ENCODE measurements at regions not wholly inside any gene's neighbourhood (a gene's known extent, or its start where the extent isn't known, plus 50 kb on each side); places are given as distances from the start of the nearest gene placed in this dataset.

- H3K9me2 ChIP-seq (replicated peaks; ENCODE audit: insufficient read depth, low read length): no peaks in the 10 kb centered on the region
Observed at GRCh38 chr11:64451856-64452255, 92.9 kb downstream of the RPS6KA4 start.

GRCh38 chr11:64453466-64453865 lies 94.5 kb downstream of the RPS6KA4 start:
- Histone ChIP-seq H3K4me1 (ENCODE audit: low read length) (peaks cover 22% of the 10 kb centered on the region), H3K27me3 (ENCODE audit: low read length) (no peaks in the 10 kb centered on the region), H3K9ac (ENCODE audit: low read length) (no peak overlapping the region), H3K4me2 (ENCODE audit: low read depth, low read length, poor library complexity, severe bottlenecking) (no peak overlapping the region), H3K79me2 (ENCODE audit: low read length) (no peaks in the 10 kb centered on the region), H3K9me2 (replicated peaks; ENCODE audit: insufficient read depth, low read length) (no peaks in the 10 kb centered on the region), H3K36me3 (ENCODE audit: insufficient read depth, low read length) (no peaks in the 10 kb centered on the region), H3K9me3 (ENCODE audit: low read length) (no peaks in the 10 kb centered on the region), H3K27ac (ENCODE audit: low read length) (no peak overlapping the region), H3K4me3 (ENCODE audit: low read length) (no peak overlapping the region), H2AFZ (ENCODE audit: low read length) (no peak overlapping the region), H4K20me1 (ENCODE audit: insufficient read depth, low read depth, low read length) (peaks cover 3% of the 10 kb centered on the region; the same call in 1 of the 2 replicates)
- no peak for DNase-seq

More at GRCh38 chr11:64451856-64452255, 92.9 kb downstream of the RPS6KA4 start:
- Histone ChIP-seq H3K36me3 (ENCODE audit: insufficient read depth, low read length) (no peaks in the 10 kb centered on the region), H3K9me3 (ENCODE audit: low read length) (no peaks in the 10 kb centered on the region), H3K4me2 (ENCODE audit: low read depth, low read length, poor library complexity, severe bottlenecking) (no peak overlapping the region), H4K20me1 (ENCODE audit: insufficient read depth, low read depth, low read length) (no peaks in the 10 kb centered on the region), H3K9ac (ENCODE audit: low read length) (no peak overlapping the region), H3K4me1 (ENCODE audit: low read length) (peaks cover 30% of the 10 kb centered on the region), H3K27ac (ENCODE audit: low read length) (no peak overlapping the region), H2AFZ (ENCODE audit: low read length) (no peak overlapping the region), H3K79me2 (ENCODE audit: low read length) (no peaks in the 10 kb centered on the region), H3K27me3 (ENCODE audit: low read length) (no peaks in the 10 kb centered on the region), H3K4me3 (ENCODE audit: low read length) (no peak overlapping the region)
- DNase-seq: no peak

- no peak for DNase-seq
- Histone ChIP-seq H2AFZ (ENCODE audit: low read length) (no peak overlapping the region), H3K4me1 (ENCODE audit: low read length) (peaks cover 6% of the 10 kb centered on the region)
Observed at GRCh38 chr11:64455456-64456261, 96.7 kb downstream of the RPS6KA4 start.

GRCh38 chr11:64456509-64457320 lies 97.8 kb downstream of the RPS6KA4 start:
- H3K4me3 ChIP-seq (ENCODE audit: low read length): no peak overlapping the region
- H3K36me3 ChIP-seq (ENCODE audit: insufficient read depth, low read length): no peaks in the 10 kb centered on the region
- H3K79me2 ChIP-seq (ENCODE audit: low read length): no peaks in the 10 kb centered on the region
- no peaks in the 10 kb centered on the region for H3K9me2 ChIP-seq (replicated peaks; ENCODE audit: insufficient read depth, low read length)
- H3K9ac ChIP-seq (ENCODE audit: low read length): no peak overlapping the region
- no peaks in the 10 kb centered on the region for H3K9me3 ChIP-seq (ENCODE audit: low read length)
- no peaks in the 10 kb centered on the region for H3K27me3 ChIP-seq (ENCODE audit: low read length)
- H3K4me2 ChIP-seq (ENCODE audit: low read depth, low read length, poor library complexity, severe bottlenecking): no peak overlapping the region
- H4K20me1 ChIP-seq (ENCODE audit: insufficient read depth, low read depth, low read length): peaks cover 3% of the 10 kb centered on the region; the same call in 1 of the 2 replicates
- H3K27ac ChIP-seq (ENCODE audit: low read length): no peak overlapping the region
- no peak overlapping the region for H2AFZ ChIP-seq (ENCODE audit: low read length)
- no peaks in the 10 kb centered on the region for H3K4me1 ChIP-seq (ENCODE audit: low read length)
- DNase-seq: no peak

More at GRCh38 chr11:64455456-64456261, 96.7 kb downstream of the RPS6KA4 start:
- Histone ChIP-seq H3K36me3 (ENCODE audit: insufficient read depth, low read length) (no peaks in the 10 kb centered on the region), H3K79me2 (ENCODE audit: low read length) (no peaks in the 10 kb centered on the region), H3K9me2 (replicated peaks; ENCODE audit: insufficient read depth, low read length) (no peaks in the 10 kb centered on the region), H3K4me2 (ENCODE audit: low read depth, low read length, poor library complexity, severe bottlenecking) (no peak overlapping the region), H3K27me3 (ENCODE audit: low read length) (no peaks in the 10 kb centered on the region), H3K4me3 (ENCODE audit: low read length) (no peak overlapping the region), H4K20me1 (ENCODE audit: insufficient read depth, low read depth, low read length) (peaks cover 3% of the 10 kb centered on the region; the same call in 1 of the 2 replicates), H3K9me3 (ENCODE audit: low read length) (no peaks in the 10 kb centered on the region), H3K27ac (ENCODE audit: low read length) (no peak overlapping the region), H3K9ac (ENCODE audit: low read length) (no peak overlapping the region)

- Histone ChIP-seq H3K36me3 (ENCODE audit: insufficient read depth, low read length) (no peaks in the 10 kb centered on the region), H2AFZ (ENCODE audit: low read length) (no peak overlapping the region), H3K4me1 (ENCODE audit: low read length) (no peaks in the 10 kb centered on the region), H3K4me3 (ENCODE audit: low read length) (no peak overlapping the region), H4K20me1 (ENCODE audit: insufficient read depth, low read depth, low read length) (peaks cover 3% of the 10 kb centered on the region; the same call in 1 of the 2 replicates), H3K27me3 (ENCODE audit: low read length) (no peaks in the 10 kb centered on the region), H3K9me2 (replicated peaks; ENCODE audit: insufficient read depth, low read length) (no peaks in the 10 kb centered on the region), H3K79me2 (ENCODE audit: low read length) (no peaks in the 10 kb centered on the region), H3K9me3 (ENCODE audit: low read length) (no peaks in the 10 kb centered on the region), H3K9ac (ENCODE audit: low read length) (no peak overlapping the region), H3K27ac (ENCODE audit: low read length) (no peak overlapping the region), H3K4me2 (ENCODE audit: low read depth, low read length, poor library complexity, severe bottlenecking) (no peak overlapping the region)
- no peak for DNase-seq
Observed at GRCh38 chr11:64457416-64458010, 98.2 kb upstream of the SLC22A11 start.

GRCh38 chr11:64458997-64459396 lies 96.7 kb upstream of the SLC22A11 start:
- Histone ChIP-seq H3K9ac (ENCODE audit: low read length) (no peak overlapping the region), H3K36me3 (ENCODE audit: insufficient read depth, low read length) (no peaks in the 10 kb centered on the region)

GRCh38 chr11:64459609-64460008 lies 96.1 kb upstream of the SLC22A11 start:
- Histone ChIP-seq H3K4me2 (ENCODE audit: low read depth, low read length, poor library complexity, severe bottlenecking) (no peak overlapping the region), H3K9me3 (ENCODE audit: low read length) (no peaks in the 10 kb centered on the region), H3K79me2 (ENCODE audit: low read length) (no peaks in the 10 kb centered on the region), H3K9me2 (replicated peaks; ENCODE audit: insufficient read depth, low read length) (no peaks in the 10 kb centered on the region), H2AFZ (ENCODE audit: low read length) (no peak overlapping the region), H3K36me3 (ENCODE audit: insufficient read depth, low read length) (no peaks in the 10 kb centered on the region), H4K20me1 (ENCODE audit: insufficient read depth, low read depth, low read length) (peaks cover 3% of the 10 kb centered on the region; the same call in 1 of the 2 replicates), H3K9ac (ENCODE audit: low read length) (no peak overlapping the region), H3K4me3 (ENCODE audit: low read length) (no peak overlapping the region), H3K27me3 (ENCODE audit: low read length) (no peaks in the 10 kb centered on the region), H3K27ac (ENCODE audit: low read length) (no peak overlapping the region), H3K4me1 (ENCODE audit: low read length) (no peaks in the 10 kb centered on the region)
- DNase-seq: no peak

More at GRCh38 chr11:64458997-64459396, 96.7 kb upstream of the SLC22A11 start:
- Histone ChIP-seq H3K4me3 (ENCODE audit: low read length) (no peak overlapping the region), H3K79me2 (ENCODE audit: low read length) (no peaks in the 10 kb centered on the region), H3K27ac (ENCODE audit: low read length) (no peak overlapping the region), H3K4me1 (ENCODE audit: low read length) (no peaks in the 10 kb centered on the region), H3K9me2 (replicated peaks; ENCODE audit: insufficient read depth, low read length) (no peaks in the 10 kb centered on the region), H2AFZ (ENCODE audit: low read length) (no peak overlapping the region), H4K20me1 (ENCODE audit: insufficient read depth, low read depth, low read length) (peaks cover 3% of the 10 kb centered on the region; the same call in 1 of the 2 replicates), H3K4me2 (ENCODE audit: low read depth, low read length, poor library complexity, severe bottlenecking) (no peak overlapping the region), H3K27me3 (ENCODE audit: low read length) (no peaks in the 10 kb centered on the region), H3K9me3 (ENCODE audit: low read length) (no peaks in the 10 kb centered on the region)
- DNase-seq: no peak

- Histone ChIP-seq H3K79me2 (ENCODE audit: low read length) (no peaks in the 10 kb centered on the region), H3K27ac (ENCODE audit: low read length) (no peak overlapping the region), H3K9ac (ENCODE audit: low read length) (no peak overlapping the region), H3K9me3 (ENCODE audit: low read length) (no peaks in the 10 kb centered on the region), H4K20me1 (ENCODE audit: insufficient read depth, low read depth, low read length) (peaks cover 3% of the 10 kb centered on the region; the same call in 1 of the 2 replicates), H3K27me3 (ENCODE audit: low read length) (no peaks in the 10 kb centered on the region), H3K4me2 (ENCODE audit: low read depth, low read length, poor library complexity, severe bottlenecking) (no peak overlapping the region), H3K4me3 (ENCODE audit: low read length) (no peak overlapping the region), H3K36me3 (ENCODE audit: insufficient read depth, low read length) (no peaks in the 10 kb centered on the region), H3K9me2 (replicated peaks; ENCODE audit: insufficient read depth, low read length) (no peaks in the 10 kb centered on the region), H2AFZ (ENCODE audit: low read length) (no peak overlapping the region), H3K4me1 (ENCODE audit: low read length) (no peaks in the 10 kb centered on the region)
- no peak for DNase-seq
Observed at GRCh38 chr11:64461081-64461480, 94.7 kb upstream of the SLC22A11 start.
